Dermis blood vessel endothelial cell (primary cell): ENCODE measurements at regions not wholly inside any gene's neighbourhood (a gene's known extent, or its start where the extent isn't known, plus 50 kb on each side); places are given as distances from the start of the nearest gene placed in this dataset.
"Not testable (repeated sequence)": the region's sequence is repeated elsewhere in the genome, so short reads cannot be mapped to it uniquely, and the experiment has no call there.

Experiments used
- DNase-seq: peaks from one replicate; pipeline ENCODE4 v3.0.0; 2010

DNA sequence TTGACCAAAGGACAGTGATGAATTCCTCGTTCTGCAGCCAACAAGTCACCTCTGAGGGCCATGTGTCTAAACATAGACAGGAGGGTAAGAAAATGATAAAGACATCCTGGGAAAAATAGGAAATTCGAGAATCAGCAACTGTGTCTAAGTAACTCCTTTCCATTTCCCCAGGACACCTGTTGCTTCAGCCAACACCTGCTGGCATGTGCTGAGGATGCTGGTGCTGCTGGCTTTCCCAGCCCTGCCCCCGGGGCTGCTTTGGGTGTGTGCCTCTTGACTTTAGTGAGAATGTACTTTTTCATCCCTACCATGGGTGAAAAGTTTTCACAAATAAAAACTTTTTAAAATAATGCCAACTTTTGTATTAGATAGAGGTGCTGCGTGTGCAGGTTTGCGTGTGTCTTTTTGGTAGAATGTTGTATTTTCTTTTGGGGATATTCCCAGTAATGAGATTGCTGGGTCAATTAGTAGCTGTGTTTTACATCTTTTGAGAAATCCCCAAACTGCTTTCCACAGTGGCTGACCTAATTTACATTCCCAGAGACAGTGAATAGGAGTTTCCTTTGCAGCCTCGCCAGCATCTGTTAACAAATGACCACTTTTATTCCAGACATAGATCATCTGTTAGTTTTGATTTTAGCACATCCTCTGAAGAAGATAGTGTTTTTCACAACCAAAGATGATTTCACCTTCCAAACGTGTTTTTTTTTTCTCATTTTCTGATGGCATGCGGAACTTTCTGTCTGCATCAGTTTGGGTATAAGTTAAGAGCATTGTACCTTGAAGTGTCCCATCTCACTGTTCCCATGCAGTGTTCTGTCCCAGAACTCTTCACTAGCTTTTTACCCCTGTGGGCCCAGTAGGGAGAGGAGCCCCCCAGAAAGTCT, 104.2 kb upstream of the ACBD5 start:
- no peak for DNase-seq

DNA sequence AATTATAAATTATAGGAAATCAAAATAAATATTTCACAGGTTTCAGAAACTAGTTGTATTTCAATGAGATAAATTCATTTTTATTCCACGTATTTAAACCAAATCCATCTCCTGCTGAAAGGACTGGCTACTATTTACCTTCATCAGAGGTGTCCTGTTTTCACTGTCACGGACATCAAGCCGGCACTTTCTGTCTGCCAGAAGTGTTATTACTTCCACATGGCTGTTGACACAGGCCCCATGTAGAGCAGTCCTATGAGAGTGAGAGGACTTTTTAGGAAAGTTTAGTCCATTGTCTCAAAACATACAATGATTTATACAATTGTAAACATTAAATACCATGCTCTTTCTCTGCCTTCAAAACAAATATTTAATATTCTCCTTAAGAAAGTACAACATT, 100.4 kb upstream of the ACBD5 start:
- no peak for DNase-seq

DNA sequence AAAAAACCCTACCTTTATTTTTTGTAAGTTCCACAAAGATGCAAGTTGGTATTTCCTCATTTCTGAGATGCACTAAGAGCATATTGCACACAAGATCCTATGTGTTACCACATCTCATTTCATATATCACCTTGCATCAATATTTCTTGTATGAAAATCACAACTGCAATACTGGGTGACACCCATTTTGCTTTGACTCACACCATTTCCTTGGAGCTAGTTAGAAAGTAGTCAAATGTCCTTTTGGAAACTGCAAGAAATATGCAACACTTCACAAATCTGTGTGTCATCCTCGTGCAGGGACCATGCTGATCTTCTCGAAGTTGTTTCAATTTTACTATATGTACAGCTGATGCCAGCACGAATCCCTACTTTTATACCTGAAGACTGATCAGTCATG, 94.6 kb upstream of the ACBD5 start:
- DNase-seq = not testable (repeated sequence)

DNA sequence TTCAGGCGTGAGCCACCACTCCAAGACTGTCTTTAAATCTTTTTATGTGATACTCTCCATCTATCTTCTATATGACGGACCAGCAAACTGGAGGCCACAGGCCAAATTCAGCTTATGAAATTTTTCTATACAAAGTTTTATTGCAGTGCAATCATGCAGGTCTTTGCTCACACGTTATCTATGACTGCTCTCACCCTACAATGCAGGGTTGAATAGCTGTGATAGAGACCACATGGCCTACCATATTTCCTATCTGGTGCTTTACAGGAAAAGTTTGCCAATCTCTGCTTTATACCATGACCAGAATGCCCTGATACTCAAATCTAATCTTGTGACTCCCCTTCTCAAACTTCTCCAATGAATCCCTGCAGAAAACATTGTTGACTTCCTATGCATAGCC, 89.5 kb upstream of the ACBD5 start:
- no peak for DNase-seq

DNA sequence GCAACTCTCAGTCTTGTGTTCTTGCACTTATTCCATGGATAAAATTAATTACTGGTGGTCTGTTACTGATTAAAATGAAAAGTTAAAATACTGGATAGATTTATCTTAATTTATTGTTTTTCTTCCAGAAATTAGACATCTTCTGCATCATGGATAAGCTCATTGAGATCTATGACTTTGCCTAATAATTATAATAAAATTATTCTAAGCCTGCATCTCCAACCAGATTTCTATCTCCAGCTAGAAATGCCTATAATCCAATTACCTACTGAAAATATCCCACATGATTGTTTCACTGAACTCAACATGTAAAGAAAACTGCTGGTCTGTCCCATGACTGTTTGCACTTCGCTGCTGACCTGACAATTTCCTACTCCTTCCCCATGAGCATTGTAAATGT, 88.3 kb upstream of the ACBD5 start:
- no peak for DNase-seq

DNA sequence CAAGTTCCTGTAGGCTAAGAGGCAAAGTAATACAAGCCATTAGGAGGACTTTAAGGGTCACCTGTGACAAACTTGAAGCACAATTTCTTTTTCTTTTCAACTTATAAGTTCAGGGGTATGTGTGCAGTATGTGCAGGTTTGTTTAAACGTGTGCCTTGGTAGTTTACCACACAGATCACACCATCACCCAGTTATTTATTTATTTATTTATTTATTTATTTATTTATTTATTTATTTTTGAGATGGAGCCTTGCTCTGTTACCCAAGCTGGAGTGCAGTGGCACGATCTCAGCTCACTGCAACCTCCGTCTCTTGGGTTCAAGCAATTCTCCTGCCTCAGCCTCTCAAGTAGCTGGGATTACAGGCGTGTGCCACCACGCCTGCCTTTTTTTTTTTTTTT, 86.2 kb upstream of the ACBD5 start:
- DNase-seq = not testable (repeated sequence)

DNA sequence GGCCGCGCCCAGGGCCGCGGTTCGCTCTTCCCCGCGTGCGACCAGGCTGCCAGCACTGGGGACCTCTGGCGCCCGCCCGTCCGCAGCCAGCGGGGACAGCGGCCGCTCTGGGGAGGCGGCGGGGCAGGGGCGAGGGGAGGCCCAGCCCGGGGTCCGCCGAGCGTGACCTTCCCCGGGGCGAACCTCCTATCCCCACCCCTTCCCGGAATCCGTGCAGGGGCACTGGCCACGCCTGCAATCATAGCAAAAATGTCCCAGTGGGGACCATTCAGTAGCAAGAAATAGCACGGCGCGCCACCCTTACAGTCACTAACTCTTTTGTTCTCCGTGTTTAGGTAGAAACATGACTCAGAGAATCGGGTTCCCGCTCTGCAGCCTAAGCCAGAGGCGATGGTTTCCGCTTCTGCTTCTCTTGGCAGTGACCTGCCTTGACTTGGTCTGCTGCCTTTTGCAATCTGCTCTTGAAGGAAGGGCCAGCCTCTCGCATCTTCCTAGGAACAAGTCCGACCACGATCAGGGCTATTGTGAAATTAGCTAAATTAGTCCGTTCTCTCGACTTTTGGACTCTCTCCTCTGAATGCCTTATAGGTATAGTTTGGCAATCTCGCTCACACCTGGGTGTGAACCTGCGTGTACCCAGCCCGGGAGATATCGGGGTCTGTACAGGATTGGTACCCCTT, 79.3 kb upstream of the ACBD5 start:
- peak; percentile 52 for DNase-seq

DNA sequence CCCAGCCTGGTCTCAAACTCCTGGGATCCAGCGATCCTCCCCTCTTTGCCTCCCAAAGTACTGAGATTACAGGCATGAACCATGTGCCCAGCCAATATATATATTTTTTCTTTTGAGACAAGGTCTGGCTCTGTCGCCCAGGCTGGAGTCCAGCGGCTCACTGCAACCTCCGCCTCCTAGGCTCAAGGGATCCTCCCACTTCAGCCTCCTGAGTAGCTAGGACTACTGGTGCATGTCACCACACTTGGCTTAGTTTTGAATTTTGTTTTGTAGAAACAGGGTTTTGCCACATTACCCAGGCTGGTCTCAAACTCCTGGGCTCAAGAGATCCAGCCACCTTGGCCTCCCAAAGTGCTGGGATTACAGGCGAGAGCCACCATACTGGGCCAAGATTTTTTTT, 78.5 kb upstream of the ACBD5 start:
- not testable (repeated sequence) for DNase-seq

DNA sequence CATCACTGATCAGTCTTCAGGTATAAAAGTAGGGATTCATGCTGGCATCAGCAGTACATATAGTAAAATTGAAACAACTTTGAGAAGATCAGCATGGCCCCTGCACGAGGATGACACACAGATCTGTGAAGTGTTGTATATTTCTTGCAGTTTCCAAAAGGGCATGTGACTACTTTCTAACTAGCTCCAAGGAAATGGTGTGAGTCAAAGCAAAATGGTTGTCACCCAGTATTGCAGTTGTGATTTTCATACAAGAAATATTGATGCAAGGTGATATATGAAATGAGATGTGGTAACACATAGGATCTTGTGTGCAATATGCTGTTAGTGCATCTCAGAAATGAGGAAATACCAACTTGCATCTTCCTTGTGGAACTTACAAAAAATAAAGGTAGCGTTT, 74.5 kb upstream of the ACBD5 start:
- DNase-seq = not testable (repeated sequence)

DNA sequence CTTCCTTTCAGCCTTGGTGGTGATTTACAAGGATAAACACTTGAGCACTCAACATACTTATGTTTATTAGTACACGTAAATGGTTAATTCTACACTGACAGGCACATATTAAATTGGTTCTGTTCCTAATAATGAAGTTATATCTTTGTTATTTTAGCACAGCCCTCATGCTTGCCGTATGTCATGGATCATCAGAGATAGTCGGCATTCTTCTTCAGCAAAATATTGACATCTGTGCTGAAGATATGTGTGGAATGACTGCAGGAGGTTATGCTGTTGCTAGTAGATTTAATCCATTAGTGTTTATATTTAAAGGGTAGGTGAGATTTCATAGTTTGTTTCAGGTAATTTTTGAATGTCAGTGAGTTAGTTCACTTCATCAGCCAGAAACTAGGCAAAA, 73.0 kb upstream of the ACBD5 start:
- DNase-seq = not testable (repeated sequence)

DNA sequence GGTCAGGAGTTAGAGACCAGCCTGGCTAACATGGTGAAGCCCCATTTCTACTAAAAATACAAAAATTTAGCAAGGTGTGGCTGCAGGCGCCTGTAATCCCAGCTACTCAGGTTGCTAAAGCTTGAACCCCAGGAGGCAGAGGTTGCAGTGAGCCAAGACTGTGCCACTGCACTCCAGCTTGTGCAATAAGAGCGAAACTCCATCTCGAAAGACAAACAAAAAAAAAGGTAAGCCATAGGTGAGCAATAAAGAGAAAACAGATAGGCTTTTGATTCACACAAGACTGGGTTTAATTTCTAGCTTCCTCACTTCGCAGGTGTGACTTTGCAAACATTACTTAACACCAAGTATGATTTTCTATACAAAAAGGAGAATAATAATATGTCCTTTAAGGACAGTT, 72.3 kb upstream of the ACBD5 start:
- no peak for DNase-seq

DNA sequence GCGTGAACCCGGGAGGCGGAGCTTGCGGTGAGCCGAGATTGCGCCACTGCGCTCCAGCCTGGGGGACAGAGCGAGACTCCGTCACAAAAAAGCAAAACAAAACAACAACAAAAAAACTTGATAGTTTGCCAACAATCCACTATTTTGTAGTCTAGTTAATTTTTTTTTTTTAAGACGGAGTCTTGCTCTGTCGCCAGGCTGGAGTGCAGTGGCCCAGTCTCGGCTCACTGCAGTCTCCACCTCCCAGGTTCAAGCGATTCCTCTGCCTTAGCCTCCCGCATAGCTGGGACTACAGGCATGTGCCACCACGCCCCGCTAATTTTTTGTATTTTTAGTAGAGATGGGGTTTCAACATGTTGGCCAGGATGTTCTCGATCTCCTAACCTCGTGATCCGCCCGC, 71.2 kb upstream of the ACBD5 start:
- DNase-seq = not testable (repeated sequence)

DNA sequence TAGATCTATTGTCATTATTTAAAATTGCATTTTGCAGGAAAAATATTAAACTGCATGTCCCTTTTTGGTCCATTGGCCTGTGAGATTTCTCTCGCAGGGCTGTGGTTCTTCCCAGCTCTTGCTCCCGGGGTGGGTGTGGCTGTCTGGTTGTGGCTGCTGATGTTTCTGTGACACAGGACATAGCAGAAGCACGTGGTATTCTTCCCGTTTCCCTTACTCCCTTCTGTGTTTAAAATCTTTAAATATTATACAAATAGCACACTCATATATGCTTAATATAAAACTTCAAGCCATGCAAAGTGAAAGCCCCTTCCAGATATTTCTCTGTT, 57.9 kb upstream of the ACBD5 start:
- DNase-seq = not testable (repeated sequence)

DNA sequence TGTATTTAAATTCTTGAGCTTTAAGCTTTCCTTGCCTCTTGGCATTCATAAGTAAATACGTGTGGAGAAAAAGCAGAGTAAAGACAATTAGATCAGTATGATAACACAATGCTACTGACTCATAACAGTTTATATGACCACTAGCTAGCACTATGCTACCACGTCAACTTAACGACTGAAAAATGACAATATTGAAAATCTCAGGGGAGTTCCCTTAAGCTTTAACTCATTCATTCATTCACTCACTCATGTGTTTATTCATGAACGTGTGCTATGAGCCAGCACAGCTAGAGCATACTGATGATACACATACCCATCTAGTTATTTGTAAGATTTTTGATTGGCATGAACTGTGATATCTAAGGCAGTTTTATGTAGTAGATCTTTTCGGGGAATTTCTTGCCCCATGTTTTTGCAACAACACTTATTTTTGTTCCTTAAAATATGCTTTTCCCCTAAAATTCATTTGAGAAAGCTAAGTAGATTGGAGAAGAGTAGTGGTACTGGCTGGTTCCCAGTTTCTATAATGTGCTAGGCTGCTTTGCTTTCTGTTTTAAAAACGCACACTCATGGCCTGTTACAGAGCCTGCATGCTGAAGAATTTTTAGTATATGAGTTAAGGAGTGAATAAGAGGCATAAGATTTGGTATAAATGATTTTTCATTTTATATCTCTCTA, 57.4 kb upstream of the ACBD5 start:
- DNase-seq = no peak

DNA sequence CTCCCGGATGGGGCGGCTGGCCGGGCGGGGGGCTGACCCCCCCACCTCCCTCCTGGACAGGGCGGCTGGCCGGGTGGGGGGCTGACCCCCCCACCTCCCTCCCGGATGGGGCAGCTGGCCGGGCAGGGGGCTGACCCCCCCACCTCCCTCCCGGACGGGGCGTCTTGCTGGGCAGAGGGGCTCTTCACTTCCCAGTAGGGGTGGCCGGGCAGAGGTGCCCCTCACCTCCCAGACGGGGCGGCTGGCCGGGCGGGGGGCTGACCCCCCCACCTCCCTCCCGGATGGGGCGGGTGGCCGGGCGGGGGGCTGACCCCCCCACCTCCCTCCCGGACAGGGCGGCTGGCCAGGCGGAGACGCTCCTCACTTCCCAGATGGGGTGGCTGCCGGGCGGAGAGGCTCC, 55.7 kb upstream of the ACBD5 start:
- not testable (repeated sequence) for DNase-seq

DNA sequence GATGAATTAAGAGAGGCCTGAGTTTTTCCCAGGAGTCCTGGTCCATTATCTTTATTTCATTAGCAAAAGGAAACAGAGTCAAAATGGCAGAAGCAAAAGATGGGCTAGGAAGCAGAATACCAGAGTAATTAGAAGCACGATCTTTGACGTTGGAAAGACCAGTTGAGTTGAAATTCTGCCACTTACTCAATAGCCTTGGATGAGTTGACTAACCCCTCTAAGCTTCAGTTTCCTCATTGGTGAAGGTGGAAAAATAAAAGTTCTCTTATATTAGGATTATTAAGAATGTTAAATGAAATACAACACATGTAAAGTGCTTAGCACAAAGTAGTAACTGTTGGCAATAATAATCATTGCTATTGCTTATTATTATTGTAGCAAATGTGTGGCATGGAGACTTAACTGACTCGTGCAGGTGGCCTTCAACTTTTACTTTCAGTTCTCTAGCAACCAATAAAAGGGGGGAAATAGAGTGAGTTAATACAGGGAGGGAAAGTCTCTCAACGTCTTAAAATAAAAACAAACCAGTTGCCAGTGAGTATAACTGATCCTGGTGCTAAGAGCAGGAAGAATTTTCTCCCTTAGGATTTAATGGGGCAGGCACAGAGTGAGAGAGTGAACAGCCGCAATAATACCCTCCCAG, 50.8 kb upstream of the ACBD5 start:
- not testable (repeated sequence) for DNase-seq
